HepG2 (cell line): ENCODE measurements at regions not wholly inside any gene's neighbourhood (a gene's known extent, or its start where the extent isn't known, plus 50 kb on each side); places are given as distances from the start of the nearest gene placed in this dataset.

Experiments
- CTCF ChIP-seq: sonication (generic); formaldehyde crosslinking; IDR thresholded peaks from 2 replicates; pipeline ENCODE4 v1.5.0; 2020; ENCODE audit warnings: mild to moderate bottlenecking, missing genetic modification reagents, moderate library complexity
- DNMT1 ChIP-seq: sonication (generic); formaldehyde crosslinking; IDR thresholded peaks from 2 replicates; pipeline ENCODE4 v1.5.1; 2020; ENCODE audit warnings: mild to moderate bottlenecking, missing genetic modification reagents
- HES4 ChIP-seq: sonication (generic); formaldehyde crosslinking; IDR thresholded peaks from 2 replicates; pipeline ENCODE4 v1.9.0; 2021; ENCODE audit warnings: mild to moderate bottlenecking, missing genetic modification reagents, borderline replicate concordance
- JDP2 ChIP-seq: sonication (generic); formaldehyde crosslinking; IDR thresholded peaks from 2 replicates; pipeline ENCODE4 v1.8.1; 2022; ENCODE audit warnings: missing genetic modification reagents, borderline replicate concordance
- RAD21 ChIP-seq: fragments of 450-650 bp; formaldehyde crosslinking; IDR thresholded peaks from 2 replicates; pipeline ENCODE4 v1.5.0; 2020; ENCODE audit warnings: mild to moderate bottlenecking
- RXRB ChIP-seq: IDR thresholded peaks from 2 replicates; pipeline ENCODE4 v1.6.1; 2016; ENCODE audit warnings: borderline replicate concordance, missing genetic modification reagents, missing compliant biosample characterization
- TEAD3 ChIP-seq: optimal IDR thresholded peaks from 2 replicates; pipeline ENCODE3; 2016; ENCODE audit warnings: borderline replicate concordance
- ZBTB38 ChIP-seq: sonication (generic); formaldehyde crosslinking; IDR thresholded peaks from 2 replicates; pipeline ENCODE4 v1.5.1; 2020; ENCODE audit warnings: mild to moderate bottlenecking, missing genetic modification reagents
- ZNF740 ChIP-seq: sonication (generic); formaldehyde crosslinking; IDR thresholded peaks from 2 replicates; pipeline ENCODE4 v1.4.0; 2020; ENCODE audit warnings: missing genetic modification reagents
- ZNF766 ChIP-seq: sonication (generic); formaldehyde crosslinking; IDR thresholded peaks from 2 replicates; pipeline ENCODE4 v1.5.0; 2020; ENCODE audit warnings: missing genetic modification reagents, borderline replicate concordance
- TF ChIP-seq, protein P1 (sequence below): sonication (generic); formaldehyde crosslinking; conservative IDR thresholded peaks from 2 replicates; pipeline ENCODE4 v1.5.0; 2020; ENCODE audit warnings: missing genetic modification reagents
- TF ChIP-seq, protein P2 (sequence below), 2 experiments: IDR thresholded peaks; 2 replicates each; pipeline ENCODE4 v1.6.1; 2011 to 2012; ENCODE audit warnings: low read length in 2 of 2, borderline replicate concordance in 1 of 2, low read depth in 1 of 2, mild to moderate bottlenecking in 1 of 2, moderate library complexity in 1 of 2

DNA sequence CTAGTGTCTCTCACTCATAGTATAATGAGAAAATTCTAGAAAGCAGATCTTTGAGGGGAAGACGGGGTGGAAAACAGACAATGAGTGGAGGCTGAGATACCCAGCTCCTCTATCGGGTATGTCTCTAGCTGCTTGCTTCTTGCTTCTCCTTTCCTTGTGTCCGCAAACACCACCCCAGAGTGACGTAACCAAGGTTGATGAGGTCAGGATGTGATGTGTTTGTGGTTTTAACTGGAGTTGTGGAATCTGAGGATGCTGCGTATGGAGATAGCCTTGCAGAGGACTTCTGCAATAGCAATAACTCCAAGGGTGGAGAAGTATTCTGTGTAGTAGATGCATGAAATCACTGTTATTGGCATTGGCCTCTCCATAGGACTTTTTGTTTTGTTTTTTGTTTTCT, 132.7 kb upstream of the IFNGR1 start:
- no peak for TF ChIP-seq JDP2 (CRISPR knock-in tag)
- TF ChIP-seq ZNF766 = no peak
- no peak for TF ChIP-seq CTCF (CRISPR knock-in tag)
- TF ChIP-seq, protein P1, sequence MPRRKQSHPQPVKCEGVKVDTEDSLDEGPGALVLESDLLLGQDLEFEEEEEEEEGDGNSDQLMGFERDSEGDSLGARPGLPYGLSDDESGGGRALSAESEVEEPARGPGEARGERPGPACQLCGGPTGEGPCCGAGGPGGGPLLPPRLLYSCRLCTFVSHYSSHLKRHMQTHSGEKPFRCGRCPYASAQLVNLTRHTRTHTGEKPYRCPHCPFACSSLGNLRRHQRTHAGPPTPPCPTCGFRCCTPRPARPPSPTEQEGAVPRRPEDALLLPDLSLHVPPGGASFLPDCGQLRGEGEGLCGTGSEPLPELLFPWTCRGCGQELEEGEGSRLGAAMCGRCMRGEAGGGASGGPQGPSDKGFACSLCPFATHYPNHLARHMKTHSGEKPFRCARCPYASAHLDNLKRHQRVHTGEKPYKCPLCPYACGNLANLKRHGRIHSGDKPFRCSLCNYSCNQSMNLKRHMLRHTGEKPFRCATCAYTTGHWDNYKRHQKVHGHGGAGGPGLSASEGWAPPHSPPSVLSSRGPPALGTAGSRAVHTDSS (CRISPR knock-in tag) = no peak
- TF ChIP-seq, protein P2, sequence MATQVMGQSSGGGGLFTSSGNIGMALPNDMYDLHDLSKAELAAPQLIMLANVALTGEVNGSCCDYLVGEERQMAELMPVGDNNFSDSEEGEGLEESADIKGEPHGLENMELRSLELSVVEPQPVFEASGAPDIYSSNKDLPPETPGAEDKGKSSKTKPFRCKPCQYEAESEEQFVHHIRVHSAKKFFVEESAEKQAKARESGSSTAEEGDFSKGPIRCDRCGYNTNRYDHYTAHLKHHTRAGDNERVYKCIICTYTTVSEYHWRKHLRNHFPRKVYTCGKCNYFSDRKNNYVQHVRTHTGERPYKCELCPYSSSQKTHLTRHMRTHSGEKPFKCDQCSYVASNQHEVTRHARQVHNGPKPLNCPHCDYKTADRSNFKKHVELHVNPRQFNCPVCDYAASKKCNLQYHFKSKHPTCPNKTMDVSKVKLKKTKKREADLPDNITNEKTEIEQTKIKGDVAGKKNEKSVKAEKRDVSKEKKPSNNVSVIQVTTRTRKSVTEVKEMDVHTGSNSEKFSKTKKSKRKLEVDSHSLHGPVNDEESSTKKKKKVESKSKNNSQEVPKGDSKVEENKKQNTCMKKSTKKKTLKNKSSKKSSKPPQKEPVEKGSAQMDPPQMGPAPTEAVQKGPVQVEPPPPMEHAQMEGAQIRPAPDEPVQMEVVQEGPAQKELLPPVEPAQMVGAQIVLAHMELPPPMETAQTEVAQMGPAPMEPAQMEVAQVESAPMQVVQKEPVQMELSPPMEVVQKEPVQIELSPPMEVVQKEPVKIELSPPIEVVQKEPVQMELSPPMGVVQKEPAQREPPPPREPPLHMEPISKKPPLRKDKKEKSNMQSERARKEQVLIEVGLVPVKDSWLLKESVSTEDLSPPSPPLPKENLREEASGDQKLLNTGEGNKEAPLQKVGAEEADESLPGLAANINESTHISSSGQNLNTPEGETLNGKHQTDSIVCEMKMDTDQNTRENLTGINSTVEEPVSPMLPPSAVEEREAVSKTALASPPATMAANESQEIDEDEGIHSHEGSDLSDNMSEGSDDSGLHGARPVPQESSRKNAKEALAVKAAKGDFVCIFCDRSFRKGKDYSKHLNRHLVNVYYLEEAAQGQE (IDR thresholded peaks at IDR 0.05; ENCODE audit: borderline replicate concordance in 1 of 2, low read depth in 1 of 2, low read length in 2 of 2) = no peak
- no peak for TF ChIP-seq RXRB
- TF ChIP-seq DNMT1 = no peak
- TF ChIP-seq ZBTB38 (CRISPR knock-in tag) = peak; percentile 44; the same call in 1 of the 2 replicates
- TF ChIP-seq TEAD3 (CRISPR knock-in tag) = no peak
- no peak for TF ChIP-seq RAD21
- no peak for TF ChIP-seq HES4 (CRISPR knock-in tag)
- TF ChIP-seq ZNF740 (CRISPR knock-in tag) = no peak
